T47D (cell line): ENCODE measurements at regions not wholly inside any gene's neighbourhood (a gene's known extent, or its start where the extent isn't known, plus 50 kb on each side); places are given as distances from the start of the nearest gene placed in this dataset.
"Not testable (repeated sequence)": the region's sequence is repeated elsewhere in the genome, so short reads cannot be mapped to it uniquely, and the experiment has no call there.

Experiments
- DNase-seq, 2 experiments: peaks; one replicate each; pipeline versions ENCODE4 v3.0.0 to v3.0.0-alpha.2; 2011 to 2012; ENCODE audit warnings: low read depth in 1 of 2, low spot score in 1 of 2
- JUND ChIP-seq: IDR thresholded peaks from 2 replicates; pipeline ENCODE4 v1.6.1; 2012; ENCODE audit warnings: low read depth
- in situ Hi-C: cut with HindIII; loops from 2 replicates; pipeline ENCODE4 v1.10.0; 2016; ENCODE audit warnings: low sequenced_read_pairs, low pct_unique_long_range_greater_than_20kb

GRCh38 chr4:111434586-111434985 lies 710.7 kb upstream of the FAM241A start:
- no peak for TF ChIP-seq JUND
- in situ Hi-C loops: no loop called here
- no peak for DNase-seq

DNA sequence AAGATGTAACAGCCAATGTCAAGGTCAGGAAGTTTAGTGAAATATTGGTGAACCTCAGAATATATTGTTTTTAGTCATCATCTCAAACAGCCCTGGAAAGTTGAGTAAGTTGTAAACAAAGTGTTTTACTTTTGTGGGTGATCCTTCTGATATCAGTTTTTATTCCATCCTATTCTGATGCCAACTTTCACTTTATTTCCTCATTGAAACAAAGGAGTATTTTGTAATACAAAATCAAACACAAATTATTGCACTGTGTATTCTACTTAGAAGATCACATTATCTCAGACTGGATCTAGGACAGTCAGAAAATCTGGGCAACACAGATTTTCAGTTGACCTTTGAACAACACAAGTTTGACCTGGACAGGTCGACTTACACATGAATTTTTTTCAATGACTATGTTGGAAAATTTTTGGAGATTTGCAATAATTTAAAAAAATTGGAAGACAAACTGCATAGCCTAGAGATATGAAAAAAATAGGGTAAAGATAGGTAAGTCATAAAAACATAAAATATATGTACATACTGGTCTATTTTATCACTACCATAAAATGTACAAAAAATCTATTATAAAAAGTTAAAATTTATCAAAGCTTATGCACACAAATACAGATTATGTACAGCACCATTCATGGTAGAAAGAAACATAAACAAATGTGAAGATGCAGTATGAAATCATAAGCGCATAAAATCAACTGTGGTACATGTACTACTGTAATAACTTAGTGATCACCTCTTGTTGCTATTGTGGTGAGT lies 709.1 kb upstream of the FAM241A start:
- no peak for DNase-seq
- in situ Hi-C loops: no loop called here
- no peak for TF ChIP-seq JUND

GRCh38 chr4:111441687-111442086 lies 703.6 kb upstream of the FAM241A start:
- in situ Hi-C loops: no loop called here
- no peak for TF ChIP-seq JUND
- no peak for DNase-seq

- in situ Hi-C loops, DNase-seq: not testable (repeated sequence)
Measured at GRCh38 chr4:111444836-111445235, 700.4 kb upstream of the FAM241A start.

GRCh38 chr4:111449657-111450056 lies 695.6 kb upstream of the FAM241A start:
- no peak for DNase-seq
- TF ChIP-seq JUND: no peak
- in situ Hi-C loops: no loop called here

DNA sequence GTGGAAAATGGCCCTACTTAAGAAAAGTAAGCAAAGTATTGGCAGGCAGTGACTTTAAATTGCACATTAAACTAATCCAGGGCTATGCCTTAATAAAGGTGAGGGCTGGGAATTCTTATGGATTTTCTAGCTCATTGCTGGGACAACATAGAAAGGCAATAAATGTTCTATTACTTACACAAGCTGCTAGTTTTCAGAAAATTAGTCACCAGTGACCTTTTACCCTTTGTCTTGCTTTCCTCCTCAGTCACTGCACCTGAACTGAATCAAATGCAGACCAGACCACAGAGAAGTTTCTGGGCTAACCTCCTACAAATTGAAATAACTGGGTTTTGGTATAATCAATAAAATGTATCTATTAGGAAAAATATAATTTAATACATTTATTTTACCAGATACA lies 694.4 kb upstream of the FAM241A start:
- in situ Hi-C loops: no loop called here
- TF ChIP-seq JUND: no peak
- no peak for DNase-seq

DNA sequence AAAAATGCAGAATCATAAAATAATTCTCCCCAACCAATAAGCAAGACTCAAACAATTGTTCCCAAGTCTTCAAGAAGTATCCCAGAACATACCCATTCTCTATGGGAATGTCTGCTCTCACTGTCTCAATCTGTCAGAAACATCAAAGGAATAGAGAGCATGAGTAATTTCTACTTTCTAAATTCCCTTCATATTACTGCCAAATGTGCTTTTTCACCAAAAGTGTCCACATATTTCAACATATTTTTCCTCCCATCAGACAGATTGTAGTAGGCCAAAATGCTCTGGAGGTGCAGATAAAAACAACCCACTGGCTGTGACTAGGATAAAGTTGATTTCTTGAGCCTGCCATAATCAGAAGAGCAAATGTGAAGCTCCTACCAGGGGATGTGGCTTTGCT lies 692.0 kb upstream of the FAM241A start:
- in situ Hi-C loops: no loop called here
- DNase-seq: no peak
- TF ChIP-seq JUND: no peak

GRCh38 chr4:111454961-111455360 lies 690.3 kb upstream of the FAM241A start:
- DNase-seq: no peak
- in situ Hi-C loops: no loop called here
- TF ChIP-seq JUND: no peak

- TF ChIP-seq JUND: no peak
- DNase-seq: no peak
- in situ Hi-C loops: no loop called here
Measured at GRCh38 chr4:111464251-111465045, 680.8 kb upstream of the FAM241A start.

- in situ Hi-C loops: no loop called here
- DNase-seq: no peak
- TF ChIP-seq JUND: no peak
Measured at GRCh38 chr4:111466811-111467604, 678.2 kb upstream of the FAM241A start.

DNA sequence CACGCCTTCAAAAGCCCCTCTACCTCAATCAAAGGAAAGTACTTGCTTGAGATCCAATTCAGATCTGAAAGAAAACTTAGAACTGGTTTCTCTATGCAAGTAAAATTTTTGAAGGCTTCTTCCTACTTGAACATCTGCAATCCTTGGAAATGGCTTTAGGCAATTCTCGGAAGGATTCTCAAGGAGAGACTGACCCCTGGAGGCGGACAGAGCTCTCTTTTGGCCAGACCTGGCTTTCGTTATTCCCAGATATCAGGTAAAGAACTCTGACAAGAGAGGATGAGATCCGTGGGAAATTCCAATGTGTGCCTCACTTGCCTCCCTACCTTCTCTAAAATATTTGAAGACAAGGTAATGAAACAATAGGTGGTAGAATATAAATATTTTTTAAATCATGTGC lies 670.3 kb upstream of the FAM241A start:
- in situ Hi-C loops: no loop called here
- TF ChIP-seq JUND: no peak
- DNase-seq: peak in 1 of 2 experiments; percentile 55

DNA sequence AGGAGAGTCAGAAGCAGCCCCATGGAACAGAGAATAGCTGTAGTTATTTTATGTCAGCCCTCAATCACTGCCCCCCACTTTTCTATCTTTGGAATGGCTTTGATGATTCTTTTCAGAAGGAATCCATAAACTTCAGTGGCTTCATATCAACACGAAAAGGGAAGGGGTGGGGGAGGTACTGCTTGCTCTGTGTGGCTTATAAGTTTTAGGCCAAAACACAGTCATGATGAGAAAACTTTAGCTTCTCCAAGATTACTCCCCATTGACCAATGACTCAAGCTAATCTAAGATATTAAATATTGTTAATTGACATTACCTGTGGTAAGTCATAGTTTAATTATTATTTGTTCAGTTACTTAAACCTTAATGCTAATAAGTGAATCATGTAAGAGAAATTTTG lies 669.6 kb upstream of the FAM241A start:
- no peak for DNase-seq
- in situ Hi-C loops: no loop called here
- no peak for TF ChIP-seq JUND

GRCh38 chr4:111480510-111480909 lies 664.7 kb upstream of the FAM241A start:
- DNase-seq: no peak
- no peak for TF ChIP-seq JUND
- in situ Hi-C loops: no loop called here
